IMR-90 (cell line): ENCODE measurements at regions not wholly inside any gene's neighbourhood (a gene's known extent, or its start where the extent isn't known, plus 50 kb on each side); places are given as distances from the start of the nearest gene placed in this dataset.

Experiments used
- ATAC-seq: fragments of 200-7000 bp; cut with Tn5 transposase; 2 replicates; pipeline ENCODE4 v1.9.1; 2020; ENCODE audit warnings: low read depth, mild to moderate bottlenecking, moderate library complexity
- BruUV-seq: library from RNA; stranded (reverse); fragments of 400-500 nt; replicated peaks from 2 replicates; lab custom pipeline; 2021; lab: Mats Ljungman, UMichigan
- CTCF ChIA-PET: fragments of 300-600 bp; formaldehyde crosslinking; extraction: SDS; loops from one replicate; lab custom pipeline; 2021; ENCODE audit warnings: antibody characterized with exemption; lab: Yijun Ruan, JAX
- POLR2A ChIA-PET: fragments of 300-600 bp; sonication (Branson Sonifier 250); formaldehyde crosslinking; loops from one replicate; lab custom pipeline; 2022; ENCODE audit warnings: antibody characterized with exemption; ENCODE audit not compliant: unreplicated experiment; lab: Charles Lee
- DNase-seq: peaks from one replicate; pipeline ENCODE4 v3.0.0; 2013
- H2AFZ ChIP-seq: replicated peaks from 2 replicates; pipeline ENCODE3; 2013; ENCODE audit warnings: low read length, mild to moderate bottlenecking; ENCODE audit not compliant: poor library complexity
- H2AK5ac ChIP-seq: 2 replicates; pipeline ENCODE4 v1.6.1; 2013; ENCODE audit warnings: low read depth, low read length, inconsistent platforms
- H2AK9ac ChIP-seq: replicated peaks from 2 replicates; pipeline ENCODE3; 2013; ENCODE audit warnings: mild to moderate bottlenecking, low read depth, low read length, moderate library complexity; ENCODE audit not compliant: poor library complexity
- H2BK120ac ChIP-seq: 2 replicates; pipeline ENCODE4 v1.6.1; 2013; ENCODE audit warnings: low read depth, low read length, inconsistent platforms
- H2BK15ac ChIP-seq: 3 replicates; pipeline ENCODE4 v1.6.1; 2013; ENCODE audit warnings: low read depth, low read length, inconsistent platforms
- H2BK20ac ChIP-seq: 2 replicates; pipeline ENCODE4 v1.6.1; 2013; ENCODE audit warnings: low read depth, mild to moderate bottlenecking, inconsistent platforms, low read length, moderate library complexity
- H2BK5ac ChIP-seq: 2 replicates; pipeline ENCODE4 v1.6.1; 2013; ENCODE audit warnings: mild to moderate bottlenecking, low read depth, low read length, inconsistent platforms; ENCODE audit not compliant: poor library complexity, severe bottlenecking
- H3K14ac ChIP-seq: replicated peaks from 2 replicates; pipeline ENCODE4 v1.6.1; 2013; ENCODE audit warnings: low read depth, low read length, inconsistent platforms
- H3K18ac ChIP-seq: 2 replicates; pipeline ENCODE4 v1.6.1; 2013; ENCODE audit warnings: low read depth, low read length, control low read depth
- H3K23ac ChIP-seq: 2 replicates; pipeline ENCODE4 v1.6.1; 2013; ENCODE audit warnings: low read depth, low read length, inconsistent platforms
- H3K27ac ChIP-seq: 2 replicates; pipeline ENCODE4 v1.5.1; 2013; ENCODE audit warnings: mild to moderate bottlenecking, control low read depth, low read length; ENCODE audit not compliant: insufficient read depth
- H3K27me3 ChIP-seq: 2 replicates; pipeline ENCODE4 v1.6.1; 2013; ENCODE audit warnings: low read length; ENCODE audit not compliant: control insufficient read depth, insufficient read depth
- H3K36me3 ChIP-seq: 2 replicates; pipeline ENCODE4 v1.6.1; 2013; ENCODE audit warnings: low read length, mixed read lengths; ENCODE audit not compliant: control insufficient read depth, insufficient read depth
- H3K4ac ChIP-seq: 2 replicates; pipeline ENCODE4 v1.6.1; 2013; ENCODE audit warnings: low read depth, low read length, inconsistent platforms
- H3K4me1 ChIP-seq: 2 replicates; pipeline ENCODE4 v1.6.1; 2013; ENCODE audit warnings: low read length, mixed read lengths; ENCODE audit not compliant: control insufficient read depth, insufficient read depth
- H3K4me2 ChIP-seq: 2 replicates; pipeline ENCODE4 v1.6.1; 2013; ENCODE audit warnings: low read depth, mild to moderate bottlenecking, control low read depth, low read length, moderate library complexity
- H3K4me3 ChIP-seq: 2 replicates; pipeline ENCODE4 v1.5.1; 2013; ENCODE audit warnings: low read depth, mild to moderate bottlenecking, control low read depth, low read length, moderate library complexity; ENCODE audit not compliant: insufficient read depth
- H3K56ac ChIP-seq: 2 replicates; pipeline ENCODE4 v1.6.1; 2013; ENCODE audit warnings: low read length, inconsistent platforms; ENCODE audit not compliant: insufficient read depth; ENCODE audit errors: extremely low read depth
- H3K79me1 ChIP-seq, 2 experiments: 2 replicates each; pipeline ENCODE4 v1.6.1; 2013; ENCODE audit warnings: low read length in 2 of 2, inconsistent platforms in 1 of 2, low read depth in 1 of 2
- H3K9ac ChIP-seq: 2 replicates; pipeline ENCODE4 v1.6.1; 2013; ENCODE audit warnings: low read depth, low read length, control low read depth
- H3K9me1 ChIP-seq: 2 replicates; pipeline ENCODE4 v1.6.1; 2013; ENCODE audit warnings: low read length, inconsistent platforms; ENCODE audit not compliant: insufficient read depth
- H3K9me3 ChIP-seq: 2 replicates; pipeline ENCODE4 v1.6.1; 2013; ENCODE audit warnings: low read length; ENCODE audit not compliant: control insufficient read depth, insufficient read depth
- H4K20me1 ChIP-seq: 2 replicates; pipeline ENCODE4 v1.6.1; 2013; ENCODE audit warnings: low read length, inconsistent platforms; ENCODE audit not compliant: insufficient read depth
- H4K5ac ChIP-seq: 2 replicates; pipeline ENCODE4 v1.6.1; 2013; ENCODE audit warnings: mild to moderate bottlenecking, low read depth, low read length, control low read depth
- H4K8ac ChIP-seq, 2 experiments: 2 replicates each; pipeline ENCODE4 v1.6.1; 2013; ENCODE audit warnings: low read depth in 2 of 2, low read length in 2 of 2, control low read depth in 1 of 2, inconsistent platforms in 1 of 2
- H4K91ac ChIP-seq: 2 replicates; pipeline ENCODE4 v1.6.1; 2013; ENCODE audit warnings: low read depth, low read length, inconsistent platforms; ENCODE audit not compliant: insufficient read depth
- BHLHE40 ChIP-seq: fragments of 150-350 bp; IDR thresholded peaks from 2 replicates; pipeline ENCODE4 v1.6.1; 2016; ENCODE audit warnings: mild to moderate bottlenecking, low read depth, low read length
- CEBPB ChIP-seq: IDR thresholded peaks from 2 replicates; pipeline ENCODE4 v1.6.1; 2012; ENCODE audit warnings: low read depth, low read length, improper control_type of control experiment
- CHD1 ChIP-seq: IDR thresholded peaks from 2 replicates; pipeline ENCODE4 v1.6.1; 2012; ENCODE audit warnings: low read depth, low read length, improper control_type of control experiment
- FOS ChIP-seq: fragments of 150-350 bp; IDR thresholded peaks from 2 replicates; pipeline ENCODE4 v1.6.1; 2016; ENCODE audit warnings: low read depth, low read length
- MAFK ChIP-seq: IDR thresholded peaks from 2 replicates; pipeline ENCODE4 v1.6.1; 2012; ENCODE audit warnings: low read depth, low read length, improper control_type of control experiment
- MAZ ChIP-seq: IDR thresholded peaks from 2 replicates; pipeline ENCODE4 v1.6.1; 2012; ENCODE audit warnings: low read depth, mild to moderate bottlenecking, low read length, improper control_type of control experiment, moderate library complexity, borderline replicate concordance
- MXI1 ChIP-seq: IDR thresholded peaks from 2 replicates; pipeline ENCODE4 v1.6.1; 2012; ENCODE audit warnings: low read depth, mild to moderate bottlenecking, low read length, moderate library complexity, borderline replicate concordance
- NFE2L2 ChIP-seq: fragments of 150-350 bp; IDR thresholded peaks from 2 replicates; pipeline ENCODE4 v1.6.1; 2016; ENCODE audit warnings: low read depth, mild to moderate bottlenecking, low read length
- POLR2A ChIP-seq: IDR thresholded peaks from 2 replicates; pipeline ENCODE4 v1.6.1; 2012; ENCODE audit warnings: mild to moderate bottlenecking, low read depth, low read length
- RAD21 ChIP-seq: IDR thresholded peaks from 2 replicates; pipeline ENCODE4 v1.6.1; 2012; ENCODE audit warnings: low read length, improper control_type of control experiment
- RCOR1 ChIP-seq: IDR thresholded peaks from 2 replicates; pipeline ENCODE4 v1.6.1; 2012; ENCODE audit warnings: mild to moderate bottlenecking, low read length, improper control_type of control experiment; ENCODE audit not compliant: insufficient replicate concordance
- RFX5 ChIP-seq: IDR thresholded peaks from 2 replicates; pipeline ENCODE4 v1.8.0; 2012; ENCODE audit warnings: low read depth, mild to moderate bottlenecking, low read length, moderate library complexity
- SMC3 ChIP-seq: fragments of 150-350 bp; IDR thresholded peaks from 2 replicates; pipeline ENCODE4 v1.6.1; 2016; ENCODE audit warnings: low read depth, mild to moderate bottlenecking, antibody characterized with exemption, low read length, moderate library complexity
- WGBS, 2 experiments: methylation state at CpG; one replicate each; pipeline versions ENCODE4 v1.1.5 to v1.1.7; 2013; ENCODE audit warnings: missing lambda C conversion rate in 2 of 2; ENCODE audit not compliant: insufficient read length in 1 of 2; ENCODE audit errors: extremely low coverage in 2 of 2; 5-methylcytosine and 5-hydroxymethylcytosine counted together
- dilution Hi-C: fragments of 300-500 bp; cut with HindIII; formaldehyde crosslinking; loops from one replicate; pipeline ENCODE4 v1.14.3; 2018; ENCODE audit warnings: low sequenced_read_pairs; ENCODE audit not compliant: unreplicated experiment
- in situ Hi-C: fragments of 300-500 bp; cut with MboI; formaldehyde crosslinking; loops from 3 replicates; pipeline ENCODE4 v1.14.3; 2019; ENCODE audit warnings: low sequenced_read_pairs, inconsistent platforms, mixed read lengths
- intact Hi-C: fragments of 100-400 bp; cut with micrococcal nuclease; formaldehyde crosslinking; loops from 2 replicates; pipeline ENCODE4 v1.10.0; 2022
- TF ChIP-seq, protein P1 (sequence below): fragments of 150-350 bp; IDR thresholded peaks from 2 replicates; pipeline ENCODE4 v1.6.1; 2016; ENCODE audit warnings: low read depth, mild to moderate bottlenecking, low read length, moderate library complexity, borderline replicate concordance
- TF ChIP-seq, protein P2 (sequence below): fragments of 150-350 bp; IDR thresholded peaks from 2 replicates; pipeline ENCODE4 v1.6.1; 2017; ENCODE audit warnings: mild to moderate bottlenecking, antibody characterized with exemption, low read length, low read depth
- TF ChIP-seq, protein P3 (sequence below): conservative IDR thresholded peaks from 2 replicates; pipeline ENCODE4 v1.5.1; 2012; ENCODE audit warnings: mild to moderate bottlenecking, low read depth, low read length, improper control_type of control experiment

DNA sequence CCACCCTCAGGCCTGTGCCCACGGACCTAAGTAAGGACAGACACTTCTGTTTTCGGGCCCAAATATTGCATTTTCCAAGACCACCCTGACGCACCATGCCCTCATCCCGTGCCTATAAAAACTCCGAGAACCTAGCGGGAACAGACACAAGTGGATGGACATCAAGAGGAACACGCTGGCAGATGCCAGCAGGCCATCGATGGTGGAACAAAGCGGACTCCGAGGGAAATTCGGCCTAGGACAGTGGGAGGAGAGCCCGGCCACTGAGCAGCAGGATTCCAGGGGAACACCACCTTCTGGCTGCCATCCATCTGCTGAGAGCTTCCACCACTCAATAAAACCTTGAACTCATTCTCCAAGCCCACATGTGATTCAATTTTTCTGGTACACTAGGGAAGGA is 243.6 kb upstream of the ZWINT start:
- no peaks in the 10 kb centered on the region for H3K27me3 ChIP-seq
- no TSS peak for BruUV-seq
- no peak overlapping the region for H4K5ac ChIP-seq
- POLR2A ChIA-PET: no interaction called here
- H3K56ac ChIP-seq: no peak overlapping the region
- H2AK5ac ChIP-seq: no peak overlapping the region
- no peak overlapping the region for H4K91ac ChIP-seq
- H2AFZ ChIP-seq: no peak overlapping the region
- dilution Hi-C loops: no loop called here
- no peaks in the 10 kb centered on the region for H3K79me1 ChIP-seq
- no peaks in the 10 kb centered on the region for H3K4me1 ChIP-seq
- H3K9ac ChIP-seq: no peak overlapping the region
- H2AK9ac ChIP-seq: no peak overlapping the region
- no peak for ATAC-seq
- H3K9me3 ChIP-seq: peaks cover 5% of the 10 kb centered on the region
- H3K4me3 ChIP-seq: no peak overlapping the region
- H3K14ac ChIP-seq: no peak overlapping the region
- H4K20me1 ChIP-seq: no peaks in the 10 kb centered on the region
- no peaks in the 10 kb centered on the region for H3K9me1 ChIP-seq
- no peak overlapping the region for H2BK5ac ChIP-seq
- no peak overlapping the region for H3K4me2 ChIP-seq
- no peak overlapping the region for H3K23ac ChIP-seq
- WGBS, 2 experiments: no CpG with 5 or more reads among the region's 12 CpGs
- no peak for DNase-seq
- CTCF ChIA-PET: no interaction called here
- no peak overlapping the region for H4K8ac ChIP-seq
- intact Hi-C loops: no loop called here
- no peak overlapping the region for H2BK20ac ChIP-seq
- H3K18ac ChIP-seq: no peak overlapping the region
- H2BK120ac ChIP-seq: no peak overlapping the region
- TF ChIP-seq RFX5 (no peak), SMC3 (no peak), NFE2L2 (no peak), MXI1 (no peak), MAZ (no peak), POLR2A (no peak), FOS (no peak), CHD1 (no peak), RCOR1 (no peak), RAD21 (no peak), CEBPB (no peak), BHLHE40 (no peak), MAFK (no peak)
- TF ChIP-seq, protein P1, sequence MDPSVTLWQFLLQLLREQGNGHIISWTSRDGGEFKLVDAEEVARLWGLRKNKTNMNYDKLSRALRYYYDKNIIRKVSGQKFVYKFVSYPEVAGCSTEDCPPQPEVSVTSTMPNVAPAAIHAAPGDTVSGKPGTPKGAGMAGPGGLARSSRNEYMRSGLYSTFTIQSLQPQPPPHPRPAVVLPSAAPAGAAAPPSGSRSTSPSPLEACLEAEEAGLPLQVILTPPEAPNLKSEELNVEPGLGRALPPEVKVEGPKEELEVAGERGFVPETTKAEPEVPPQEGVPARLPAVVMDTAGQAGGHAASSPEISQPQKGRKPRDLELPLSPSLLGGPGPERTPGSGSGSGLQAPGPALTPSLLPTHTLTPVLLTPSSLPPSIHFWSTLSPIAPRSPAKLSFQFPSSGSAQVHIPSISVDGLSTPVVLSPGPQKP: no peak
- TF ChIP-seq, protein P2, sequence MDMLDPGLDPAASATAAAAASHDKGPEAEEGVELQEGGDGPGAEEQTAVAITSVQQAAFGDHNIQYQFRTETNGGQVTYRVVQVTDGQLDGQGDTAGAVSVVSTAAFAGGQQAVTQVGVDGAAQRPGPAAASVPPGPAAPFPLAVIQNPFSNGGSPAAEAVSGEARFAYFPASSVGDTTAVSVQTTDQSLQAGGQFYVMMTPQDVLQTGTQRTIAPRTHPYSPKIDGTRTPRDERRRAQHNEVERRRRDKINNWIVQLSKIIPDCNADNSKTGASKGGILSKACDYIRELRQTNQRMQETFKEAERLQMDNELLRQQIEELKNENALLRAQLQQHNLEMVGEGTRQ: no peak
- TF ChIP-seq, protein P3, sequence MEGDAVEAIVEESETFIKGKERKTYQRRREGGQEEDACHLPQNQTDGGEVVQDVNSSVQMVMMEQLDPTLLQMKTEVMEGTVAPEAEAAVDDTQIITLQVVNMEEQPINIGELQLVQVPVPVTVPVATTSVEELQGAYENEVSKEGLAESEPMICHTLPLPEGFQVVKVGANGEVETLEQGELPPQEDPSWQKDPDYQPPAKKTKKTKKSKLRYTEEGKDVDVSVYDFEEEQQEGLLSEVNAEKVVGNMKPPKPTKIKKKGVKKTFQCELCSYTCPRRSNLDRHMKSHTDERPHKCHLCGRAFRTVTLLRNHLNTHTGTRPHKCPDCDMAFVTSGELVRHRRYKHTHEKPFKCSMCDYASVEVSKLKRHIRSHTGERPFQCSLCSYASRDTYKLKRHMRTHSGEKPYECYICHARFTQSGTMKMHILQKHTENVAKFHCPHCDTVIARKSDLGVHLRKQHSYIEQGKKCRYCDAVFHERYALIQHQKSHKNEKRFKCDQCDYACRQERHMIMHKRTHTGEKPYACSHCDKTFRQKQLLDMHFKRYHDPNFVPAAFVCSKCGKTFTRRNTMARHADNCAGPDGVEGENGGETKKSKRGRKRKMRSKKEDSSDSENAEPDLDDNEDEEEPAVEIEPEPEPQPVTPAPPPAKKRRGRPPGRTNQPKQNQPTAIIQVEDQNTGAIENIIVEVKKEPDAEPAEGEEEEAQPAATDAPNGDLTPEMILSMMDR: no peak
- no peaks in the 10 kb centered on the region for H3K36me3 ChIP-seq
- no peak overlapping the region for H2BK15ac ChIP-seq
- in situ Hi-C loops: no loop called here
- H3K4ac ChIP-seq: no peak overlapping the region
- H3K27ac ChIP-seq: no peak overlapping the region
